GM18861 (cell line): ENCODE measurements at regions not wholly inside any gene's neighbourhood (a gene's known extent, or its start where the extent isn't known, plus 50 kb on each side); places are given as distances from the start of the nearest gene placed in this dataset.
"Not testable (repeated sequence)": the region's sequence is repeated elsewhere in the genome, so short reads cannot be mapped to it uniquely, and the experiment has no call there.

Experiments used
- ATAC-seq: cut with Tn5 transposase; IDR thresholded peaks from one replicate; pipeline ENCODE4 v1.9.1; 2021; ENCODE audit not compliant: unreplicated experiment

DNA sequence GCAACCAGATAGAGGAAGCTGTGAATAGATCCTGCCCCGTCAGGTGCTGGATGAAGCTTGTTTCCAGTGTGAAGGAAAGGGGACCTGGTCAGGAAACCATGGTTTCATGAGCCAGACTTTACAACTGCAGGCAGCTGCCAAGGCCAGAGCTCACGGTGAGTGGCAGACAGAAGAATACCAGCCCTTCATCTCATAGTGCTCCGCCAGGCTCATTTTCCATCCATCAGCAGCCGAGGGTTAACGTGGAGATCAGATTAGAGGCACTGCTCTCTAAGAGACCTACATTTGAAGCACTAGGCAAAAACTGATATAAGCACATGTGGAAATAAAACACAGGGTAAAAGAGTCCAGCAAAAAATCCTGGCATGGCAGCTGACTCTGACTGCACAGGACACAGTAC lies 172.4 kb downstream of the CD24 start:
- ATAC-seq = no peak

DNA sequence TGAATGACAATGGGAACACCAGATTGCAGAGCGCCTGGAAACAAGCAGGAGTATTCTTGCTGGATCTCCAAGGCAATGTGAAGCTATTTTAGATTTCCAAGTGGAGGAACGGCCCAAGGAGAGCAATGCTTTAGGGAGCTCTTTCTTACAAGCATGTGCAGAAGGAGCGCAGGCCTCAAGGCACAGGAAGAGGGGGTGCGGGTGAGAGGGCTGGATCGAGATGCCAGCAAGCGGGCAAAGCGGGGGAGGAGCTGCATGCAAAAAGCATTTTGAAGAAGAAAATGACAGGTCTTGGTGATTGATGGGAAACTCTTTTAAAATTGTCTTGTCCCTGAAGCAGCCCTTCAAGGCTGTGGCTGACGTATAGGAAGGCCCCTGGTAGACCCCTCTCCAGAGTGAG lies 171.9 kb downstream of the QRSL1 start:
- ATAC-seq = no peak

DNA sequence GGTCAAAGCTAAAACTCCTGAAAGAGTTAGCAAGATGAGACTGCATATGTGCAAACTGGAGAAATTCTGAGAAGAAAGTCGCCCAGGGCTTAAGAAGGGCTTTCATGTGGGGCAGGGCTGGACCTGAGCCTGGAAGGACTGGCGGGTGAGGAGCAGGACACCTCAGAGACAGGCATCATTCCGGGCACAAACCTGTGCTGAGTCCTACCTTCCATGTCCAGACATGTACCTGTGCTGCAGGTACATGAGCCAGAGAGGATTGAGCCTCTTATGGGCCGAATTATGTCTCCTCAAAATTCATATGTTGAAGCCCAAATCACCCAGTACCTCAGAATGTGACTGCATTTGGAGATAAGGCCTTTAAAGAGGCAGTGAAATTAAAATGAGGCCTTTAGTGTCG lies 171.0 kb downstream of the QRSL1 start:
- no peak for ATAC-seq

DNA sequence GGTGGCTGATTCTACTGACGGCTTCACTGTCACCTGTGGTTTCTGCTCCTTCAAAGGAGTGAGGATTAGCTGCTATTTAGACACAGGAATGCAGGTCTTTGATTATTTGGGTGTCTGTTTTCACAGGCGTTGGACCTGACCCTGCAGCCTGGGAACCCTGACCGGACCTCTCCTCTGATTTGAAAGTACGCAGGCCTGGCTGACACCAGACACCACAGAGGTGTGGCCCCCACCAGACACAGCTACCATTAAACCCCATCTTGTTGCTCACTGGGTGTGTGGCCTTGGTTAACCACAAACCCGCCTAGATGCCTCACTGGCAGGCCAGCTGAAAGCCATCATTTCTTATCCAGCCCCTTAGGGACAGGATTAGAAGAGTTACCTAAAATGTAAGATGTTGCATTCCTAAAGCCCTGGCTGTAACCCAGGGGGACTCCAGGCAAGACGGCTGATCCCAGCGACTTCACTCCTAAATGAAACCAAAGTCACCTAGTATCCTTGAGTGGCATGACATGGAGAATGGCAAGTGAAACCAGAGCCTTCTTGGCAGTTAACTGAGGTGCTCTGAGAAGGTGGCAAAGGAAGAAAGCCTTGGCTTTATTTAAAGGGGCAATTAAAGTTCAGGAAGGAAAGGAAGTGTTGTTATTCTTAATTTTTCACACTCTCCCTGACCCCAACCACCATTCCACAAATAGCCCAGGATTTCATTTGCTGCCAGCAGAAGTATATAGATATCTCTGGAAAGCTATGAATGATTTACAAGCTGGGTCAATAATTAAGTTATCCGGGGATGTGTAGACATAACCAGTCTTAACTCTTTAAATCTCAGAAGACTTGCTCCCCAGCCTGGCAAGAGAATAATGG lies 169.9 kb downstream of the QRSL1 start:
- ATAC-seq = peak; percentile 93

DNA sequence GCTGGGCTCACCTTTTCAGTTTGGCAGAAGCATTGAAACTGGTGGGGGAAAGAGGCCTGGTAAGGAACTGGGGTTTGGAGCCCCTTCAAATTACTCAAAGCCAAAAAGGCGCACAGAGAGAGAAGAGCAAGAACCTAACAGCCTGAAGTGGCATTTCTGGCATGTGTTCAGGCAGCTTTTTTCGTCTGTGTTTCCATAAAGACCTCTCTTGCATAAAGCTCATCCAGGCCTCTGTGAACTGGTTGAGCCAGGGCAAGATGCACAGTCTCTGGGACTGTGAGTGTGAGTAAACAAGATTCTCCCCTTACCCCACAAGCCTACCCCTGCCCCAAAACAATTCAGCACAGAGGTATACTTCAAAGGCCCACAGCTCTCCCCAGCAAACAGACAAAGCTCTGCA lies 167.8 kb downstream of the QRSL1 start:
- no peak for ATAC-seq

DNA sequence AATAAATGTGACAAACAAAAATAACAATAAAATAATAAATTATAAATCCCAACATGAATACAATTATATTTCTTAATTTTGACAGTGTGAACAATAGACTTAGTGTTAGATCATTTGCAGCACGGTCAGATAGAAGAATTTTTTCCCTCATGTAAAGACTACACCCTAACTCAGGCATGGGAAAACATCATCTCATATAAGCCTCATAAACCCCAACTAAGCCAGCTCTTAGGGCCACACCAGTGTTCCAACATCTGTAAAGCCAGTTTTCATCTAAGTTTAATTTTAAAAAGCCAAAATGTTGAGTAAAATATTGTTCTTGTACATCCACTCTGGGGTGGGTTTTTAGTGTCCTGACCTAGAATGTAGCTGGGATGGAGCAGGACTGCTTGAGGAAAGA lies 167.4 kb downstream of the QRSL1 start:
- no peak for ATAC-seq

DNA sequence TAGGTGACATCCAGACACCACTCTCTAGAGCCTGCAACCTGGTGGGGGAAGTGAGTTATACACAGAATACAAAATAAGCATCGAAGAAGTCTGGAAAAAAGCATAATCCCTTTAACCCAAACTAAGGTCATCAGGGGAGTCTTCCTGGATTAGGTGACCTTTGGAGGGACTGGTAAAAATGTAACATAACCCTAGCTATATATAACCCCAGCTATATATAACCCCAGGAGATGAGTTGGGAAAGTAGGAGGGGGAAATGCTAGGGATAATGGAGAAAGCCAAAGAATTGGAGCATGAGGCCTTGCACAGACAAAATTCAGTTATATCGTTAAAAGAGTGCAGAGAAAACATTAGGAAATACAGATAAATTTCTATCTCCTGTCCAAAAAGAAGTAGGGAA lies 164.8 kb downstream of the QRSL1 start:
- no peak for ATAC-seq

DNA sequence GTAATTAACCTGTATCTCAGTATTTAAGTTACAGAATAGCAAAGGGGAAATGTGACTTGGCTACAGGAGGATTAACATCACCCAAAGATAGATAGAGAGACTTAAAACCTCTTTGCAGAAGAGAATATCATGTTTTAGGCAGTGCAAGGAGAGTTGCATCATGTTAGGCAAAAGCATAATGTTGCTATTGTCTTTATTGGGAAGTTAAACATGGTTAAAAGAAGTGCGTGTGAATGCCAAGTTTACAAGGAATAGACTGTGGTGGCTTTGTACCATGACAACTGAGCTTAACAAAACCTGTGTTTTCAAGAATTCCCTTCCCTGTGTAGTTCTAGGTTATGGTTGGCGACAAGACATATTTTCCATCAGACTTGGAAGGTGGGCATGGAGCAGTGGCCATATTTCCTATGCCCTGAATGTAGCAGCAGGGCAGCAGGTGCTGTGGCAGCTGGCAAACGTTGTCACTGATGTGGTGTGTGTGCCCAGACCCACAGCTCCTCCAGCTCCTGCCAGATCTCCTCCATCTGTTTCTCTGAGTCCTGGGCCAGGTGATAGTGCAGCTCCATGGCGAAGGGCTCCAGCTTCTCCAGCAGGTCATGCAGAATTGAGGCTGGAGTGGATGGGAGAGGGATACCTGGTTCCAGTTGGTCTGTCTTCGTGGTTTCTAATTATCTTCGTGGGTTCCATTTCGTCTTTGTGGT lies 163.3 kb downstream of the QRSL1 start:
- ATAC-seq = no peak

DNA sequence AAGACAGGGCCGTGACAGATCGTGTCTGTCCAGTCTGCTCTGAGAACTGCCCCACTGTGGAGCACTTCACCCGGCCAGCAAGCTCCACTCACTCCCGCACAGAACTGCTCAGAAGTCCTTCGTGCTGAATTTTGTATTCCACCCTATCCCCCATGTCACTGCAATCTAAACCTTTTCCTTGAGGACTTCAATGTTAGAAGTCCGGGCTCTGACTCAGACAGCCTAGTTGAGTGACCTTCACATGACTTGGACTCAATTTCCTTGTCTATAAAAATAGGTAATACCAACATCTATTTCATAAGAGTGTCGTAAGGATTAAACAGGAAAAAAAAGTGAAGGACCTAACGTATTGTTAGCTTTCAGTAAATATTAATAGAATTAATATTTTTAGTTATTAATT lies 161.6 kb downstream of the QRSL1 start:
- ATAC-seq = no peak

DNA sequence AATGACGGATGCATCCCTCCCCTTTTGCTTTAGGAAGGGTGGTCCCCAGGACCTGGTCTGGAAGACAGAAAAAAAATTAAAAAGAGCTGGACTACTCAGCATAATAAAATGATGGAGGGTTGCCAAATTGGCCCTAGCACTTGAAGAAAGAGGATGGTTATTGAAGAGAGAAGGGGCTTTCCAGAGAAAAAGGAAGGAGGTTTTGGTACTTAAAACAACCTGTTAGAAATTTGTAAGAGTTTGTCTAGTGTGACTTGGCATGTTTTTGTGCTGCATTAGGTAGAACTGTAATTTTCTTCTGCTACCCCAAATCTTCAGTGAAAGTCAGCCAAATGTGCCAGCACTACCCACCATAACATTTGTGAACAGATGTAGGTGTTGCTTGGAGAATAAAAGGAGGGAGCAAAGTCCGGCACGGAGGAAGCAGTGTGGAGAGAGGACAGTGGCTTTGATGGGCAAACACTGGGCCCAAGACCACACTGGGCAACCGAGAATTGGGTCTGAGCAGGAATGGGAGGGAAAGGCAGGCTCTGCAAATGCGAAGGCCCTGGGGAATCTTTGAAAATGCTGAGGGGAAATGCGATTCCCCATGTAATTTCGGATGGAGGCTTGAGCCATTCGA lies 160.9 kb downstream of the QRSL1 start:
- no peak for ATAC-seq

DNA sequence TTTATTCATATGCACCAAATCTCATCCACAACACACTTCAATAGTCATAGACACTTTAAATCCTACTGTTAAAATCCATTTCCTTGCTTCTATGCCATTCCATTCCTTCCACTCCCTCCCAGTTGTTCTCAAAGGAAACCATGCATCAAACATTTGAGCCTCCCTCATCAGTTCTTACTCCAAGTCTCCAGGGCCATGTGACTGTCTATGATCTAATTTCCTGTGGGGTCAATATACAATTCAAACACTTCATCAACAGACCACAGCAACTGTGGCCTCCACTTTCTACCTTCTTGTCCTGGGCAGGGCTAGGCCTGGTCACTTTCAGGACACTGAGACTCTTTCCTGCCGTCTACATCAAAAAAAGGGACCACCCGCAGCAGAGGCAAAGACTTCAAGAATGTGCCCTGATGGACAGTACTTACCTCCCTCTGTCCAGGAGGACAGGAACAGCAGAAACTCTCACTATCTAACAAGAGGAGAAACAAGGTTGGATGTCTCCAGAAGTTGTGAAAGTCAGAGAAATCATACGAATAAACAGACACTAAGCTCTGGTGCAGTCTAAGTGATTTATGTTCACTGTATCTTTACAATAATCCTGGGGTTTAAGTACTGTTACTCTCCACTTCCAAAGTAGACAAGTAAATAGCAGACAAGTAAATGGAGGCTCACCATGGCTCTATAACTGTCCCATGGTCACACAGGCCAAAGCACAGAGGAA lies 160.2 kb downstream of the QRSL1 start:
- no peak for ATAC-seq

DNA sequence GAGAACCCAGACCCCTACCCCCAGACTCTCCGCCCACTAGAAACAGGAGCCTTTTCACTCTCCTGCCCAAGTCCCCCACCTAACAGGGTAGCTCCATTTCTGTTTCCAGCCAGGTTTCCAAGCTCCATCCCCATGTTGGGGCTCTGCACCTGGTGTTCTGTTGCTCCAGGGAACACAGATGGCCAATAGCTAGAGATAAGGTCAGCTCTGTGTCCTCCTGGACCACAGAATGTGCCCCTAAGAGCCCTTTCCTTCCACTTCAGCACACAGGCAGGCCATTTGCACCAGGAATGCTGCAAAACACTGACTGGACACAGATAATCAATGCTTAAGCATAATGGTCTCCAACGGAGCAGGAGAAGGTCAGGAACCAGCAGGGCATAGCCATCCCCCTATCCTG lies 159.4 kb downstream of the QRSL1 start:
- no peak for ATAC-seq

DNA sequence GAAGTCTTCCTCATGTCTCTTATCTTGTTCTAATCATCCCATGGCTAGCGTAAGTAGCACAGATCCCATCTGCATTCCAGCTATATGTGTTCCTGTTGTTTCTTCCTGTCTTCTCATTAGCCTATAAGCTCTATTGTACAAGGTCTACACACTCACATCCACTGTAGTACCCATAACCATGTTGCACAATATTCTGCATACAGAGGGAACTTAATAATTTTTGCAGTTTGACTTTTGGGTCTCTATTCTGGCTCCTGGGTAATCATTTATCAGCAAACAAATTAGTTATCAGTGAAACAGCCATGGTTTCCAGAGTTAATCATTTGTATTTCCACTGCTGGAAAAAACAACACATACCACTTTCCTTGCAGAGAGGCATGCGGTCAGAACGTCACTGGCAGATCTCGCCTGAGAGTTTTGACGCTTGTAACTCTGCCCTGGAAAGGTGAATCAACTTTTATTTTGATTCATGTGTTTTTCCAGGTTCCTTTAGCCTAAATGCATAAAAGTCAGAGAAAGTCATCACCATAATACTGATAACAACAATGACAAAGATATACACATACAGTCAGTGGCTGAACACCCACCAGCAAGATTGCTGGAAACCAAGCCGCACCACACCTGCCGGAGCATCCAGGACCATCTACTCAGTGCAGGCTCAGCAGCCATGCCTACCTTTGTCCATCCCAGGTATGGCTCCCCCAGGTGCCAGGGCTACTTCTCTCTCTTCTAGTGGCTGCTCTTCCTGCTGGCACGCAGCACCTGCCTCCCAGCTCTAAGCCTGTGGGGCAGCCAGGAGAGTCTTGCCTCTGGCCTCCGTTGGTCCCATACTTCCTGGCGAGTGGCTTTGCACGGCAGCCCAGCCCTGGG lies 158.2 kb downstream of the QRSL1 start:
- ATAC-seq = peak; percentile 43

DNA sequence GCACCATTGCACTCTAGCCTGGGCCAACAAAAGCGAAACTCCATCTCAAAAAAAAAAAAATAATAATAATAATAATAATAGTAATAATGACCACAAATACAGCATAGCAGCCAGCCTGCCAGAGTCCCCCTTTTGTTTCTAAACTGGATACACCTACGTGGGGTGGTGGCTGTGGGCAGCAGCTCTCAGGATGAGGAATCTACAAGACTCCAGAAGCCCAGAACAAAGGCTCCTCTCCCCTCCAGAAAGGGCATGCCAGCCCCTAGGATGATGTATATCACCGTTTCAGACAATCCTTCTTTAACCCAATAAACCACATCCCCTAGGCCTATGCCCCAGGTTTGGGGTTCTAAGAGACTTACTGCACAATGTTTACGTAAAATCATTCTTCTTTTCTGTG lies 155.9 kb downstream of the QRSL1 start:
- no peak for ATAC-seq

DNA sequence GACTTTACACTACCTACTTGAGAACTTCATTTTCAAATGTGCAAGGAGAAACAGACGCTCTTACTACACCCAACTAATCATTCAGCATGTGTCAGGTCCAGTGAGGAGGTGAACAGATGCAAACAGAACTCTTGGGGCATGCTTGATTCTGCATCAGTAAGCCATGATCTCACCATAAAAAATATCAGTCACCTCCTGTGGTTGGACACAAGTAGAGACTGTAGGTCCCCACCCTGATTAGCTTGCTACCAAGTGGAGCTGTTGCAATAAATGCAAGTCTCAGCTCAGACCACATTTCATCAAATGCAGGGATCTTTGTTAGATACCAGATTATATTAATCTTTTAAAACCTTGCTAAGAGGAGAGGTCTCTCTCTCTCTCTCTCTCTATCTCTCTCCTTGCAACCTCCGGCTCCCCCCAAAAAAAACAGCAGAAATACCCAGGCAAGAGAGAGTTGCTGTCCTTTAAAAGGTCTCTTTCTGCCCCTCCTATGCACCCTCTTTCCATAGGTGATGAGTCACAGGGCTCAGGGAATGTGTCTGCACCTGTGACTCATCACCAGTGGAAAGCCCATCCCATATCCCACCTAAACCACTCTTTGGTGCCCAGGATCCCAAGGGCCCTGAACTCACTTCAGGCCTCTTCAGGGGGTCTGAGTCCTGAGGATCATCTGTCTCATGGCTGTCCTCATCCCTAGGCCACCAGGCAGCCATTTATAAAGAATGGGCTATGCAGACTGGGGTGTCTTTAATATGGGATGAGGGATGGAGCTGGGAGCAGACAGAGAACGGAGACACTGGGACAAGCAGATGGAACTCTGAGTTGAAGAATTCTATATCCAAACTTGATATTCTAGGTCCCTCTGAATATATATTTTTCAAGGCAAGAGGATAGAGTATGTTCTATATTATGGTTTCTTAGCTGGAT lies 154.5 kb downstream of the QRSL1 start:
- ATAC-seq = no peak

DNA sequence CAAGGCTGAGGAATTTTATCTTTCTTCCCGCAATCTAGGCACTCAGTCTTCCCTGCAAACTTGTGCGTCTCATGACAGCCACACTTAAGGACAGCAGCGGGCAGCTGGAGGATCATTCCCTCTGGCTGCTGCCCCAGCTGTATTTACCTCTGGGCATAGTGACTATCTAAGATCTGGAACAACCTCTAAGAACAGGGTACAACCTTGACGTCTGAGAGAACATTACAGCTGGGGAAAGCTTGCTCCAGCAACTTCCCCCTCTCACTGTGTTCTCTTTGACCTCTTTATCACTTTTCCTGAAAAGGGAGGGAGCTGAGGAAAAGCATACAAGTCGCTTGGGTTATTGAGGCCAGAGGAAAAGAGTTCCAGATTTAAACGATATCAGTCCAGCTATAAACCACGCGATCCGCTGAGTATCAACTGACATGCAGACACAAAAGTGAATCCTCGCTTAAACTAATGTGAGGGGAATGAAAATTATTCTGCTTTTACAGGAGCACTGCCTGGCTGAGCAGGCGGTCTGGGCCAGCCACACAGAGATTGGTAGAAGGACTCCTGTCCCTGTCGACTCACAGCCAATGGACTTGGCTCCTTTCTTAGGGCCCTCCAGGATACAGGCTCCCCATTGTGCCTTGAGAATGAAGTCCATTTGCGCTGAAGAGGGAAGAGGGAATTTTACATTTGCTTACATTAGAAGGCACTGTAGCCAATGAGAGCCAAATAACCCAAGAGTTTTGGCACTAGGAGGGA lies 153.3 kb downstream of the QRSL1 start:
- no peak for ATAC-seq

DNA sequence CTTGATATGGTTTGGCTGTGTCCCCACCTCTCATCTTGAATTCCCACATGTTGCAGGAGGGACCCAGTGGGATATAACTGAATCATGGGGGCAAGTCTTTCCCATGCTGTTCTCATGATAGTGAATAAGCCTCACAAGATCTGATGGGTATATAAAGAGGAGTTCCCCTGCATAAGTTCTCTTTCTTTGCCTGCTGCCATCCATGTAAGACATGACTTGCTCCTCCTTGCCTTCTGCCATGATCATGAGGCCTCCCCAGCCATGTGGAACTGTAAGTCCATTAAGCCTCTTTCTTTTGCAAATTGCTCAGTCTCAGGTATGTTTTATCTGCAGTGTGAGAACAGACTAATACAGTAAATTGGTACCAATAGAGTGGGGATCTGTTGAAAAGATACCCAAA lies 150.2 kb downstream of the QRSL1 start:
- ATAC-seq = not testable (repeated sequence)

DNA sequence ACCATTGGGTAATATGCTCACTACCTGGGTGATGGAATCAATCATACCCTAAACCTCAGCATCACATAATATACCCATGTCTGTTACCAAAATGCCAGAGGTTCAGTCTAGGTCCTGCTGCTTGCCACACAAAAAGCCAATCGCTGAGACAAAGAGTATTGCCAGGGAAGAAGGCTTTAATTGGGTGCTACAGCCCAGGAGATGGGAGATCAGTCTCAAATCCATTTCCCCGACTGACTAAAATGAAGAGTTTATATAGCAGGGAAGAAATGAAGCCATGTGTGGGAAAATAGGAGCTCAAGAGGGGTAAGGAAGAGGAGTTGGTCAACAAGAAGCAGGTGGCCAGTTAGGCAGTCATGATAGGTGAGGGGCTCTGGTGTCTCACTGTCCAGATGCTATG lies 149.6 kb downstream of the QRSL1 start:
- ATAC-seq = no peak
